Stimulated activated CD4-positive, alpha-beta T cell treated with anti-CD3 and anti-CD28 coated beads, Interleukin-4, amount 100 ng/mL, for 24 hours (primary cell): ENCODE measurements at regions not wholly inside any gene's neighbourhood (a gene's known extent, or its start where the extent isn't known, plus 50 kb on each side); places are given as distances from the start of the nearest gene placed in this dataset.
"Not testable (repeated sequence)": the region's sequence is repeated elsewhere in the genome, so short reads cannot be mapped to it uniquely, and the experiment has no call there.

ENCODE experiments used
- DNase-seq: peaks from one replicate; pipeline ENCODE4 v3.0.0-alpha.2; 2020

GRCh38 chr20:4465212-4465611, 216.1 kb upstream of the ADRA1D start:
- no peak for DNase-seq

- not testable (repeated sequence) for DNase-seq
These were observed 213.7 kb upstream of the ADRA1D start for GRCh38 chr20:4462801-4463200.

- DNase-seq = no peak
These were observed 210.0 kb upstream of the ADRA1D start for GRCh38 chr20:4459081-4459480.

GRCh38 chr20:4457566-4458543, 208.8 kb upstream of the ADRA1D start:
- DNase-seq = no peak

GRCh38 chr20:4455996-4456395, 206.9 kb upstream of the ADRA1D start:
- DNase-seq = no peak

- no peak for DNase-seq
These were observed 206.2 kb upstream of the ADRA1D start for GRCh38 chr20:4455301-4455701.

GRCh38 chr20:4454111-4454510, 205.0 kb upstream of the ADRA1D start:
- DNase-seq = no peak

GRCh38 chr20:4453359-4453758, 204.3 kb upstream of the ADRA1D start:
- DNase-seq = no peak

GRCh38 chr20:4451487-4452081, 202.5 kb upstream of the ADRA1D start:
- no peak for DNase-seq

GRCh38 chr20:4449957-4450715, 201.0 kb upstream of the ADRA1D start:
- no peak for DNase-seq

GRCh38 chr20:4445784-4446183, 196.7 kb upstream of the ADRA1D start:
- DNase-seq = no peak

GRCh38 chr20:4445331-4445730, 196.2 kb upstream of the ADRA1D start:
- no peak for DNase-seq

GRCh38 chr20:4444404-4444803, 195.3 kb upstream of the ADRA1D start:
- DNase-seq = no peak

- DNase-seq = no peak
These were observed 193.9 kb upstream of the ADRA1D start for GRCh38 chr20:4443016-4443415.

- DNase-seq = no peak
These were observed 192.8 kb upstream of the ADRA1D start for GRCh38 chr20:4441871-4442270.

GRCh38 chr20:4441191-4441590, 192.1 kb upstream of the ADRA1D start:
- DNase-seq = no peak

- DNase-seq = no peak
These were observed 190.4 kb upstream of the ADRA1D start for GRCh38 chr20:4439461-4439860.

- DNase-seq = no peak
These were observed 188.0 kb upstream of the ADRA1D start for GRCh38 chr20:4437131-4437530.

- no peak for DNase-seq
These were observed 186.8 kb upstream of the ADRA1D start for GRCh38 chr20:4435671-4436455.

GRCh38 chr20:4435225-4435624, 186.1 kb upstream of the ADRA1D start:
- DNase-seq = no peak

- no peak for DNase-seq
These were observed 185.6 kb upstream of the ADRA1D start for GRCh38 chr20:4434681-4435080.

GRCh38 chr20:4431446-4431845, 182.4 kb upstream of the ADRA1D start:
- DNase-seq = no peak

- not testable (repeated sequence) for DNase-seq
These were observed 181.7 kb upstream of the ADRA1D start for GRCh38 chr20:4430826-4431225.
